Ascending aorta (tissue), 2 donors: ENCODE measurements at regions not wholly inside any gene's neighbourhood (a gene's known extent, or its start where the extent isn't known, plus 50 kb on each side); places are given as distances from the start of the nearest gene placed in this dataset.

Experiments
- DNase-seq, 2 donors: peaks; one replicate each; pipeline ENCODE4 v3.0.0-alpha.2; 2019; ENCODE audit warnings: low spot score in 2 of 2
- H3K27ac ChIP-seq, 2 donors: fragments of 200-600 bp; sonication (generic); one replicate each; pipeline ENCODE4 v1.5.1; 2016 to 2017; ENCODE audit warnings: mild to moderate bottlenecking in 1 of 2
- H3K27me3 ChIP-seq: fragments of 200-600 bp; sonication (generic); one replicate; pipeline ENCODE4 v1.5.1; 2017
- H3K36me3 ChIP-seq, 2 donors: fragments of 200-600 bp; sonication (generic); one replicate each; pipeline ENCODE4 v1.5.1; 2016
- H3K4me1 ChIP-seq, 2 donors: fragments of 200-600 bp; sonication (generic); one replicate each; pipeline ENCODE4 v1.5.1; 2016 to 2017; ENCODE audit warnings: mild to moderate bottlenecking in 1 of 2
- H3K4me3 ChIP-seq, 2 donors: fragments of 200-600 bp; sonication (generic); one replicate each; pipeline ENCODE4 v1.5.1; 2016 to 2017; ENCODE audit warnings: mild to moderate bottlenecking in 1 of 2
- H3K9me3 ChIP-seq, 2 donors: fragments of 200-600 bp; sonication (generic); one replicate each; pipeline ENCODE4 v1.5.1; 2016
- intact Hi-C: fragments of 100-400 bp; cut with DNase I; formaldehyde crosslinking; loops from one replicate; pipeline ENCODE4 v1.15.1; 2023
- TF ChIP-seq, protein P1 (sequence below), 3 experiments: fragments of 200-600 bp in 2 of 3; fragments of 450-650 bp in 1 of 3; sonication (generic) in 2 of 3; IDR thresholded peaks; one replicate each; pipeline ENCODE4 v1.5.1; 2016 to 2019; ENCODE audit warnings: antibody characterized with exemption in 3 of 3, mild to moderate bottlenecking in 1 of 3, moderate library complexity in 1 of 3

DNA sequence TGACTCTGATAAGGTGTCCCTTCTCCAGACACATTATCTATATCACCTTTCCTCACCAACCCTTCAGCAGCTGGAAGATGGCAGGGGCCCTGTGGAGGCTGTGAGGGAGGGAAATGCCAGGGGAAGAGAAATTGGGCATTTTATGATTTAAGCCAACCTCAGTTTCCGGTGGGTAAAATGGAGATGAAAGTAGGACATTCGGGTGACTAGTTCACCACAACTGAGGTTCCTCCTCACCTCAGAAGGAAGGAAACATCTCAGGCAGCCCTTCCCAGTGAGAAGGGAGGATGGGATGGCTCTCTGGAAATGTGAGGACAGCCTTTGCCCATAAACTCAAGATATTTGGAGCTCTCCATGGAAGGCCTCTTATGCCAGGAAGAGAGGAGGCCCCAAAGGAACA lies 251.5 kb downstream of the MID1IP1 start:
- no peaks in the 10 kb centered on the region for H3K27me3 ChIP-seq
- TF ChIP-seq, protein P1, sequence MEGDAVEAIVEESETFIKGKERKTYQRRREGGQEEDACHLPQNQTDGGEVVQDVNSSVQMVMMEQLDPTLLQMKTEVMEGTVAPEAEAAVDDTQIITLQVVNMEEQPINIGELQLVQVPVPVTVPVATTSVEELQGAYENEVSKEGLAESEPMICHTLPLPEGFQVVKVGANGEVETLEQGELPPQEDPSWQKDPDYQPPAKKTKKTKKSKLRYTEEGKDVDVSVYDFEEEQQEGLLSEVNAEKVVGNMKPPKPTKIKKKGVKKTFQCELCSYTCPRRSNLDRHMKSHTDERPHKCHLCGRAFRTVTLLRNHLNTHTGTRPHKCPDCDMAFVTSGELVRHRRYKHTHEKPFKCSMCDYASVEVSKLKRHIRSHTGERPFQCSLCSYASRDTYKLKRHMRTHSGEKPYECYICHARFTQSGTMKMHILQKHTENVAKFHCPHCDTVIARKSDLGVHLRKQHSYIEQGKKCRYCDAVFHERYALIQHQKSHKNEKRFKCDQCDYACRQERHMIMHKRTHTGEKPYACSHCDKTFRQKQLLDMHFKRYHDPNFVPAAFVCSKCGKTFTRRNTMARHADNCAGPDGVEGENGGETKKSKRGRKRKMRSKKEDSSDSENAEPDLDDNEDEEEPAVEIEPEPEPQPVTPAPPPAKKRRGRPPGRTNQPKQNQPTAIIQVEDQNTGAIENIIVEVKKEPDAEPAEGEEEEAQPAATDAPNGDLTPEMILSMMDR (IDR thresholded peaks at IDR 0.05): no peak
- DNase-seq: no peak
- no peaks in the 10 kb centered on the region for H3K36me3 ChIP-seq
- no peak overlapping the region for H3K4me3 ChIP-seq
- intact Hi-C loops: no loop called here
- H3K27ac ChIP-seq: no peak overlapping the region
- no peaks in the 10 kb centered on the region for H3K9me3 ChIP-seq
- H3K4me1 ChIP-seq: no peaks in the 10 kb centered on the region

DNA sequence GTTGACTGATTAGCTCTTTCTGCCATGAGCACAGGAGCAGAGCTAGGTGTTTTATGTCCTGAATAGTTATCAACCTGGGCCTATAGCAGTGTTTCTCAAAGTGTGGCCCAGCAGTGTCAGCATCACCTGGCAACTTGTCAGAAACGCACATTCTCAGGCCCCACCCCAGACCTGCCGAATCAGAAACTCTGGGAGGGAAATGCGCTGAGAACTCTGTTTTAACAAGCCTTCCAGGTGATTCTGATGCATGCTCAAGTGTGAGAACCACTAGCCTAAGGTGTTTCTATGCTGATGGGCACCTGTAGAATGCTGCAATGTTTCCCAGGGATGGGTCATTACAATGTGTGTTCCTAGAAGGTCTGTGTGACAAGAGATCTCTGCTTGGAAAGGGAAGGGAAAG lies 257.5 kb downstream of the MID1IP1 start:
- Histone ChIP-seq H3K4me1 (no peaks in the 10 kb centered on the region), H3K36me3 (no peaks in the 10 kb centered on the region), H3K9me3 (no peaks in the 10 kb centered on the region), H3K27me3 (no peaks in the 10 kb centered on the region), H3K4me3 (no peak overlapping the region), H3K27ac (no peak overlapping the region)
- intact Hi-C loops: no loop called here
- TF ChIP-seq, protein P1 (IDR thresholded peaks at IDR 0.05): no peak
- no peak for DNase-seq

DNA sequence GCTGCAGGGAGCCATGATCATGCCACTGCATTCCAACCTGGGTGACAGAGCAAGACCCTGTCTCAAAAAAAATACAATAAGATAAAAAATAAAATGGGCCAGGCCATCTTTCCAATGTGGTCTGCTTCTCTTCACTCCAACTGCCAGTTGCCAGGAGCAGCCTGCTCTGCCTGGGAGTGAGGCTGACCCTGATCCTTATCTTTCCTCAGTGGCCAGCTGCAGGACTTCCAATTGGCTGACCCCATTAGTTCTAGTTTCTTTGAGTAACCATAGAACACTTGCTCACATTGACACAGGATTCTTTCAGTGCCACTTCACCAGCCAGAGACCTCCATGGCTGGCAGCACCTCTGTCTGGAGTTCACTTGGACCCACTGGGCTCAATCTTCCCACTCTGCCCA lies 258.6 kb downstream of the MID1IP1 start:
- Histone ChIP-seq H3K36me3 (no peaks in the 10 kb centered on the region), H3K4me1 (no peaks in the 10 kb centered on the region), H3K27ac (no peak overlapping the region), H3K9me3 (no peaks in the 10 kb centered on the region), H3K27me3 (no peaks in the 10 kb centered on the region), H3K4me3 (no peak overlapping the region)
- no peak for DNase-seq
- intact Hi-C loops: no loop called here
- TF ChIP-seq, protein P1 (IDR thresholded peaks at IDR 0.05): no peak

DNA sequence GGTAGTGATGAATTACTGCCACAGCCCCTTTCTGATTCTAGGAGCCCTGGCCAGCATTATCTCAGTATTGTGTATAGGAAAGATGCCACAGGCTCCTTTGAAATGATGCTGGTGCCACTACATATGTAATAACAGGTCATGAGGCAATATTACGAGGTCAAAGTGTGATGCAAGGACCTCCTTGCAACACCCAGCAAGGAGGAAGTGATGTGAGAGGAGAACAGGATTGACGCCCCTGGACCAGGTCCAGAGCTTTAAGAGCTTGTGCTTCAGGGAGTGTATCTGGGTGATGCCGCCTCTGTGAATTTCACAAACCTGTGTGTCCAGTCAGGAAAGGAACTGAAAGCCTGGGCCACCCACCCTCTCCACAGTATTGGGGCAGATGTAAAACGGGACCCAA lies 261.8 kb downstream of the MID1IP1 start:
- no peak for DNase-seq
- TF ChIP-seq, protein P1 (IDR thresholded peaks at IDR 0.05): no peak
- Histone ChIP-seq H3K9me3 (no peaks in the 10 kb centered on the region), H3K4me1 (no peaks in the 10 kb centered on the region), H3K4me3 (no peak overlapping the region), H3K27ac (no peak overlapping the region), H3K36me3 (no peaks in the 10 kb centered on the region), H3K27me3 (no peaks in the 10 kb centered on the region)
- intact Hi-C loops: no loop called here

DNA sequence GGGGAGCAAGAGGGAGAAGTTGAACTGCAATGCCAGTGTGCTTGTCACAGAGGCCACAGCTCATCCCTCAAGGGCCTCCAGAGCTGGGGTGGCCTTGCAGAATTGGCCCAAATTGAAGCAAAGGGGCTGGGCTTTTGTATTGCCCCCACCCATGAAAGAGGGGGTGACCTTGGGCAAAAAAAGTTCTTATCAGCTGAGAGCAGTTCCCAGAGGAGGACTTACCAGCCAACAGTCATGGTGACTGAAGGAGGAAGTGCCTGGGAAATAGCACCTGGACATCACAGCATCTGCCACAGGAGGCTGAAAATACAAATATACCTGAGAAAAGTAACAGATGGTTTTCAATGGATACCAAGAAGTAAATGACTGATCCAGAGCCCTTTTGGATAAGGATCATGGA lies 262.4 kb downstream of the MID1IP1 start:
- Histone ChIP-seq H3K9me3 (no peaks in the 10 kb centered on the region), H3K36me3 (no peaks in the 10 kb centered on the region), H3K27me3 (no peaks in the 10 kb centered on the region), H3K4me3 (no peak overlapping the region), H3K4me1 (no peaks in the 10 kb centered on the region), H3K27ac (no peak overlapping the region)
- TF ChIP-seq, protein P1 (IDR thresholded peaks at IDR 0.05): no peak
- intact Hi-C loops: no loop called here
- no peak for DNase-seq
